Thymus (tissue), 11 donors: ENCODE measurements at regions not wholly inside any gene's neighbourhood (a gene's known extent, or its start where the extent isn't known, plus 50 kb on each side); places are given as distances from the start of the nearest gene placed in this dataset.

Experiments
- DNase-seq, 9 donors: peaks; one replicate each; pipeline ENCODE4 v3.0.0-alpha.2; 2013; ENCODE audit warnings: low spot score in 9 of 9, low read depth in 6 of 9, missing footprints in 1 of 9
- H3K27ac ChIP-seq, 2 donors: one replicate each; pipeline ENCODE4 v1.5.1; 2013; ENCODE audit warnings: control low read depth in 1 of 2, low read depth in 1 of 2, low read length in 1 of 2, mild to moderate bottlenecking in 1 of 2, moderate library complexity in 1 of 2
- H3K27me3 ChIP-seq, 2 donors: one replicate each; pipeline ENCODE4 v1.5.1; 2013; ENCODE audit warnings: low read length in 1 of 2; ENCODE audit not compliant: control insufficient read depth in 2 of 2, insufficient read depth in 1 of 2
- H3K36me3 ChIP-seq, 2 donors: one replicate each; pipeline ENCODE4 v1.5.1; 2013; ENCODE audit warnings: low read length in 1 of 2, mild to moderate bottlenecking in 1 of 2, moderate library complexity in 1 of 2; ENCODE audit not compliant: control insufficient read depth in 2 of 2, insufficient read depth in 2 of 2
- H3K4me1 ChIP-seq, 2 donors: one replicate each; pipeline ENCODE4 v1.5.1; 2013; ENCODE audit warnings: low read length in 2 of 2; ENCODE audit not compliant: control insufficient read depth in 2 of 2, insufficient read depth in 2 of 2
- H3K4me3 ChIP-seq, 2 donors: one replicate each; pipeline ENCODE4 v1.5.1; 2013; ENCODE audit warnings: low read length in 2 of 2, control low read depth in 1 of 2, mild to moderate bottlenecking in 1 of 2
- H3K9me3 ChIP-seq, 2 donors: one replicate each; pipeline ENCODE4 v1.5.1; 2013; ENCODE audit warnings: low read length in 1 of 2, mild to moderate bottlenecking in 1 of 2; ENCODE audit not compliant: control insufficient read depth in 2 of 2, insufficient read depth in 1 of 2
- WGBS: extraction: QIAGEN DNeasy Blood & Tissue Kit; methylation state at CpG from one replicate; pipeline ENCODE4 v1.1.7; 2013; 5-methylcytosine and 5-hydroxymethylcytosine counted together
- donor health status: healthy.

DNA sequence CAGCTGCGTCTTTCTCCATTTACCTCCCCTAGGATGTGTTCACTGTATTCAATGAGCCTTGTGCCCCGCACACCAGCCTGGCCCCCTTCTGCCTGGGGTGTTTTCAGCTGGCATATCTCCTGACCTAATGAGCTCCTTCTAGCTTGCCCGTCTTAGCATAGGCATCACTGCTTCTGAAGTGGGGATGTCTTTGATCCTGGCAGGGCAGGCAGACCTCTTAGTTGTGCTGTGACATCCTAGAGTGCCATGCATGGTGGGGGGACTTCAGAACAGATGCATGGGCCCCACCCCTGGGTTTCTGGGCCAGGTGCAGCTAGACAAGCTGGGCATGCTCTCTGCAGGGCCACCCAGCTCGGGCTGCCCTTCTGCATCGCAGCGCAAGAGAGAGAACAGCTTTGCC is 172.7 kb downstream of the GADD45G start:
- 86% methylated on average over 6 of the region's 6 CpGs for WGBS
- no peaks in the 10 kb centered on the region for H3K9me3 ChIP-seq
- no peak overlapping the region for H3K4me3 ChIP-seq
- no peaks in the 10 kb centered on the region for H3K36me3 ChIP-seq
- H3K27ac ChIP-seq: no peak overlapping the region
- H3K27me3 ChIP-seq: peaks cover 0 to 2% of the 10 kb centered on the region in 2 donors
- peaks cover 0 to 11% of the 10 kb centered on the region in 2 donors for H3K4me1 ChIP-seq
- no peak for DNase-seq

DNA sequence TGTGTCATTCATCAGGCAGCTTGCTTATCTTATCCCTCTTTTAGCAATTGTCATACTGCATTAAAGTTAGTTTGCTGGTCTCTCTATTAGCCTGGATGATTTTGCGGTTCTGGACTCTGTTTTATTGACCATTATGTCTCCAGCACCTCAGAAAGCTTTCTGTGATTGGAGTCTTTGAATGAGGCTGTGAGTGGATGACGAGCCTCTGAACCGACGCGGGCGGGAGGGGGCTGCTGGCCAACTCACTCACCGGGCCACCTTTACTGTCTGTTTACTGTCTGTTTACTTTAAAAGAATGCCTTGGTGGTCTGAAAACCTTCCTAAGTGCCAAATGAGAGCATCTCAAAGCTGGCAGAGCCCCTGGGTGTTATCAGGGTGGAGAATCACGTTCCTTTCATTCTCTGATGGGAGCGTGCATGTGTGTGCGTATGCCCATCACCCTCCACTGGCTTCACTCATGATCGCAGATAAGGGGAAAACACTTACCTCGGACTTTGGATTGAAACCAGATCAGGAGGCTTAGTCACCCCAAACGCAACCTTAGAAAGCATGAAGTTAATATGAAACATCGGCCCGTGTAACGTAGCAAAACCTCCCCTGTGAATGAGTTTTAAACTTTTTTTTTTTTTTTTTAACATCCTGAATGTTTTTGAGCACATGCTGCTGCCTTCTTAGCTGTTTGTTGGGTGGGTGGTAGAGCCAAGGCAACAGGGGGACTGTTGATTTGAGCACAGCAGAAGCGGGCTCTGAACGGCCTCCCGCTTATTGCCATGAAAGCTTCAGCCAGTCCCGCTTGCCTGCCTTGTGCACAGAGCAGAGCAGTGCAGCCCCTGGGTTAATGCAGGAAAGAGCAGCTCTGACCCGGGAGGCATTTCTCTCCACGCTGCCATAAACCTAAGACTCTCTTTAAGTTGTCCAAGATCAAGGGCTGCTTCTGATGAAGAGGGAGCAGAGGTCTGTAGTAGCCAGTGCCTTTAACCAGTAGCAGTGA is 173.6 kb downstream of the GADD45G start:
- Histone ChIP-seq H3K27me3 (peaks cover 0 to 2% of the 10 kb centered on the region in 2 donors), H3K36me3 (no peaks in the 10 kb centered on the region), H3K4me3 (no peak overlapping the region), H3K27ac (no peak overlapping the region), H3K9me3 (no peaks in the 10 kb centered on the region), H3K4me1 (peaks cover 0 to 11% of the 10 kb centered on the region in 2 donors)
- 93% methylated on average over 22 of the region's 22 CpGs for WGBS
- DNase-seq: no peak

DNA sequence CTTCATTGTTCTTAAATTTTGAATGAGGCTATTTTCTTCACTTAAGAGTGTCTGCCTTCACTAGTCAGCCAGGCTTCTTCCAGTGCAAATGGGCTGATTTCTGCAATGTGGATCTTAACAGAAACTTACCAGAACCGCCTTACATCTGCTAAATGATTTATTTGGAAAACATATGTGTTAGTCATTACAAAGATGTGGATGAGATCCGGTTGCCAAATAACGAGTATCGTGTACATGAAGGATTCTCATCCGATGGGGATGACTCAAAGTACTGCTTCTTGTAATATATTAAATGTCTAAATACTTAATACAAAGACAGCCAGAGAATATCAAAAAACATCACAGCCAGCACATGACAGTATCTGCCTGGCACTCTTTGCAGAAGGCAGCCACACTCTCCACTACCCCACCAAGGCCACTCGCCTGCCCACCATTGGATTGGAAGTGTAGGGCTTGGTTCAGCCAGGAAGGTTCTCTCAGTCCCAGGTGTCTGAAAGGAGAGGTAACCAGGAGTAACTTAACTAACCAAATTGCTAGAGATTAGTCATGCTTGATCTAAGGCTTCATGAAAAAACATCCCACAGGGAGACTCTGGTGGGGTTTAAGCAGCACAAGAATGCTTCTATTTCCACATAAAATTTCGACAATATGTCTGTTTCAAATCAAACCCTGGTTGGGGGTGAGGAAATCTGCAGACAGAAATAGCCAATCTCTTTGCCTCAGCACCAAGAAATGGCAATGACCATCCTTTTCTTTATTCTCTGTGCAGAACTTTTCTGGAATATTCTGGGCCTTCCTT is 174.8 kb downstream of the GADD45G start:
- Histone ChIP-seq H3K9me3 (no peaks in the 10 kb centered on the region), H3K27ac (no peak overlapping the region), H3K36me3 (no peaks in the 10 kb centered on the region), H3K27me3 (peaks cover 0 to 2% of the 10 kb centered on the region in 2 donors), H3K4me3 (no peak overlapping the region), H3K4me1 (peaks cover 0 to 11% of the 10 kb centered on the region in 2 donors)
- DNase-seq: no peak
- 97% methylated on average over 7 of the region's 7 CpGs for WGBS

DNA sequence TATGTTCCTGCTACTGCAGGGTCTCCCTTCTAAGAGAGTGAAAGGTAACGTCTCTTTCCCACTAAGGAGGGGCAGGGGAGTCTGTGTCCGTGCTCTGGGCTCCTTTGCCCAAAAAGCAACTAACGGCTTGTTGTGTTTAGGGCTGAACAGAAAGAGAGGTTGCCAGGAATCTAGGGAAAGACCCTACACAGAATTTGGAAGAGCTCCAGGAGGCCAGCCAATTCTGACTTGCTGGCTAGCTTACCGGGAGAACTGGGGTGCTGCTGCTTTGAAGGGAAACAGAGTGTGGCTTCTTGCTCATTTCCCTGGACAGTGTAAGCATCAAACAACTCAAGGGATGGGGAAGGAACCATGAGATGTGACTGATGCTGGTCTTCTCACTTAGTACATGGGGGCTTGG is 176.1 kb downstream of the GADD45G start:
- 94% methylated on average over 4 of the region's 4 CpGs for WGBS

DNA sequence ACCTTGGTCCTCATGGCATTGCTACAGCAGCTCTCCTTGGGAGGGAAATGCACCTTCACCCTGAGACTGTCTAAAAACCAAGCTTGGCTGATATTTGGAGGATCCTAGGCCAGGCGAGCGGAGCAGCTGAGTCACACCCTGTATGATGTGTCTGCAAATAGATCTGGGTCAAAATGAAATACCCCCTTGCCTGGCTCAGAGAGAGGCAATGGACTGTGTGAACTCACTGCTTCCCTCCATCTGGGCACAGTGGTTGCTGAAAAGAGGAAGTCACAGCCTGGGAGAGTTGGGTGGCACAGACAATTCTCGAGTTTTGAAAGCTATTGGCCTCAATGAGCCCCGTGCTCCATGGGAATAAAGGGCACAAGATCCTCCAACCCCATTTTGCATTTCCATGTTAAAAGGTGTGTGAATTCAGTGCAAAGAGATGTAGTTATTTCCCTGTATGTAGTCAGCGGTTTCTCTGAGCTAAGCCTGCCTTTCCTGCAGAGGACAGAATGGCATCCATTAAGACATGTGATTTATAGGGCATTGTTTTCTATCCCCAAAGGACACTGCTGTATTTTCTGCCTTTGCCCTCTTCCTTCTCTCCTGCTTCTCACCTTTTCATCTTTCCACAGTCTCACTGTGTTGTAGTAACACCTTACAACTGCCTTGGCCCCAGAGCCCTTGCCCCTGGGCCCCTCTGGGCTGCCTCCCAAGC is 177.2 kb downstream of the GADD45G start:
- no peak overlapping the region for H3K27ac ChIP-seq
- H3K4me1 ChIP-seq: peaks cover 2 to 11% of the 10 kb centered on the region in 2 donors
- no peak overlapping the region for H3K4me3 ChIP-seq
- H3K9me3 ChIP-seq: no peaks in the 10 kb centered on the region
- WGBS: 29% methylated on average over 5 of the region's 5 CpGs
- peak in 1 of 9 donors; percentile 22 for DNase-seq
- peaks cover 0 to 2% of the 10 kb centered on the region in 2 donors for H3K27me3 ChIP-seq
- no peaks in the 10 kb centered on the region for H3K36me3 ChIP-seq

More for the DNA sequence above, 176.1 kb downstream of the GADD45G start:
- no peak for DNase-seq
- peaks cover 0 to 11% of the 10 kb centered on the region in 2 donors for H3K4me1 ChIP-seq
- H3K36me3 ChIP-seq: no peaks in the 10 kb centered on the region
- no peaks in the 10 kb centered on the region for H3K9me3 ChIP-seq
- peaks cover 0 to 2% of the 10 kb centered on the region in 2 donors for H3K27me3 ChIP-seq
- no peak overlapping the region for H3K4me3 ChIP-seq
- no peak overlapping the region for H3K27ac ChIP-seq

DNA sequence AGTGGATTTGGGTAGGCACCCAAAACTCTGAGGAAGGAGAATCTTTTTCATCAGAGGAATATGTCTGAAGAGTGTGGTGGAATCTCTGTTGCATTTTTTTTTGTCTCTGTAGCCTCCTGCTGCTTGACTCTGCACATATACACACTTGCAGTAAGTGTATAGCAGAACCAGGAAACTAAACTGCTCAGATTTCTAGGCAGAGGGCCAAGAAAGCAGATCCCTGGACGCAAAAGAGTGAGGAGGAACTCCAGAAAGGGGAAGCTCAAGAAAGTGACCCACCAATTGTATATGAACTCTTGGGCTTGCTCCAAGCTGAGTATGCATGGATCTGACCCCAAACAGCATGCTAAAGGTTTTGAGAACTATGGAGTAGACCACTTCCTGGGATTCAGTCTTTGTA is 181.8 kb downstream of the GADD45G start:
- Histone ChIP-seq H3K9me3 (no peaks in the 10 kb centered on the region), H3K36me3 (no peaks in the 10 kb centered on the region), H3K4me1 (peaks cover 2 to 8% of the 10 kb centered on the region in 2 donors), H3K4me3 (no peak overlapping the region), H3K27ac (no peak overlapping the region), H3K27me3 (no peaks in the 10 kb centered on the region)
- peak in 1 of 9 donors; percentile 30 for DNase-seq
- 28% methylated on average over 1 of the region's 1 CpG for WGBS

DNA sequence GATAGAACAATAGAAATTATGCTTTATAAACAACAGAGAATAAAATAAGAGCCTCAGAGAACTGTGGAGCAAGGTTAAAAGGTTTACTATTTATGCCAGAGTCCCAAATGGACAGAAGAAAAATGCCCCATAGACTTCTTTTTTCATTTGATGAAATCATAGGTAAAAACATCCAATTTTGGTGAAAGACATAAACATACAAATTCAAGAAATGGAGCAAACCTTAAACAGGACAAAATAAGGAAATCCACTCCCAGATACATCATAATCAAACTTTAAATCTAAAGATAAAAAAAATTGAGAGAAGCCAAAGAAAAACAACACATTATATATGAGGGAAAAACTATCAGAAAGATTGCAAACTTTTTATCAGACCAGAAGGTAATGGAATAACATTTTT is 182.8 kb downstream of the GADD45G start:
- no peaks in the 10 kb centered on the region for H3K36me3 ChIP-seq
- no peak for DNase-seq

DNA sequence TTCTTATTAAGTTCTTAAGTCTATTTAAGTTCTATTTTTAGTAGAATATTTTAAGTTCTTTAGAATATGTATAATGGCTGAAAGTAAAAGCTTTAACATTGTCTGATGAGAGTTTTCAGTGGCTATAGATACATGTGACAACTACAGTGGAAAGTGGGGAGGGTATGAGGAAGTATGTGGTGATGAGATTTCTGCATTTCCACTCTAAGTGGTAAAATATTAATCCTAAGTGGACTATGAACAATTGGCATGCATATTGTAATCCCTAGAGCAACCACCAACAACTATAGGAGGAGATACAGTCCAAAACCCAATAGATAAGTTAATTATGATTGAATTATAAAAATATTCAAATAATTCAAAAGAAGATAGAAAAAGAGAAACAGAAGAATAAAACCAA is 183.6 kb downstream of the GADD45G start:
- DNase-seq: no peak
- Histone ChIP-seq H3K36me3 (no peaks in the 10 kb centered on the region), H3K4me3 (no peak overlapping the region), H3K4me1 (peaks cover 0 to 2% of the 10 kb centered on the region in 2 donors), H3K9me3 (no peaks in the 10 kb centered on the region), H3K27ac (no peak overlapping the region), H3K27me3 (peaks cover 0 to 2% of the 10 kb centered on the region in 2 donors)

More for the DNA sequence above, 182.8 kb downstream of the GADD45G start:
- H3K27me3 ChIP-seq: no peaks in the 10 kb centered on the region
- H3K27ac ChIP-seq: no peak overlapping the region
- H3K9me3 ChIP-seq: no peaks in the 10 kb centered on the region
- no peak overlapping the region for H3K4me3 ChIP-seq
- H3K4me1 ChIP-seq: peaks cover 0 to 2% of the 10 kb centered on the region in 2 donors
